WTC11 (cell line): ENCODE measurements at regions not wholly inside any gene's neighbourhood (a gene's known extent, or its start where the extent isn't known, plus 50 kb on each side); places are given as distances from the start of the nearest gene placed in this dataset.

Experiments
- ATAC-seq: fragments of 200-7000 bp; cut with Tn5 transposase; 2 replicates; pipeline ENCODE4 v1.10.0; 2021; ENCODE audit warnings: mild to moderate bottlenecking, moderate library complexity
- CTCF ChIA-PET: fragments of 300-600 bp; sonication (Branson Sonifier 250); formaldehyde crosslinking; loops from one replicate; lab custom pipeline; 2021; ENCODE audit warnings: antibody characterized with exemption; lab: Charles Lee
- POLR2A ChIA-PET: fragments of 350-600 bp; sonication (Branson Sonifier 250); formaldehyde crosslinking; loops from one replicate; lab custom pipeline; 2021; ENCODE audit warnings: antibody characterized with exemption; lab: Charles Lee
- DNase-seq: peaks from one replicate; pipeline ENCODE4 v3.0.0; 2021; ENCODE audit warnings: low spot score
- H3K27ac Mint-ChIP-seq: 2 replicates; pipeline ENCODE4 v1.8.0; 2021; ENCODE audit warnings: mixed read lengths
- H3K27me3 Mint-ChIP-seq: 2 replicates; pipeline ENCODE4 v1.8.0; 2021; ENCODE audit warnings: low read depth, mild to moderate bottlenecking, moderate library complexity, mixed read lengths
- H3K36me3 Mint-ChIP-seq: 2 replicates; pipeline ENCODE4 v1.8.0; 2021; ENCODE audit warnings: mixed read lengths
- H3K4me1 Mint-ChIP-seq: 2 replicates; pipeline ENCODE4 v1.8.0; 2022; ENCODE audit warnings: mixed read lengths
- H3K4me3 Mint-ChIP-seq: 2 replicates; pipeline ENCODE4 v1.8.0; 2021; ENCODE audit warnings: mild to moderate bottlenecking, moderate library complexity, mixed read lengths
- H3K9me3 Mint-ChIP-seq: 2 replicates; pipeline ENCODE4 v1.8.0; 2021; ENCODE audit warnings: mixed read lengths
- CBFB ChIP-seq: sonication (generic); formaldehyde crosslinking; IDR thresholded peaks from 2 replicates; pipeline ENCODE4 v1.8.1; 2022; ENCODE audit warnings: mild to moderate bottlenecking, low read depth, missing genetic modification reagents
- CDX4 ChIP-seq: fragments of 250-450 bp; sonication (Bioruptor Pico); IDR thresholded peaks from 2 replicates; pipeline ENCODE4 v1.9.0; 2021; ENCODE audit warnings: moderate library complexity, mild to moderate bottlenecking, inconsistent platforms, borderline replicate concordance
- E2F1 ChIP-seq: sonication (generic); formaldehyde crosslinking; IDR thresholded peaks from 2 replicates; pipeline ENCODE4 v1.8.0; 2022; ENCODE audit warnings: mild to moderate bottlenecking, missing genetic modification reagents
- HMGXB4 ChIP-seq: sonication (generic); formaldehyde crosslinking; IDR thresholded peaks from 2 replicates; pipeline ENCODE4 v1.8.1; 2023; ENCODE audit warnings: mild to moderate bottlenecking, moderate library complexity, missing genetic modification reagents
- IRF2 ChIP-seq: sonication (generic); formaldehyde crosslinking; IDR thresholded peaks from 2 replicates; pipeline ENCODE4 v1.8.0; 2022; ENCODE audit warnings: low read depth, missing genetic modification reagents, borderline replicate concordance
- JAZF1 ChIP-seq: fragments of 250-450 bp; sonication (Bioruptor Pico); IDR thresholded peaks from 2 replicates; pipeline ENCODE4 v1.9.0; 2021; ENCODE audit warnings: moderate library complexity, mild to moderate bottlenecking, inconsistent platforms
- NR2C2 ChIP-seq: sonication (generic); formaldehyde crosslinking; IDR thresholded peaks from 2 replicates; pipeline ENCODE4 v1.8.0; 2022; ENCODE audit warnings: mild to moderate bottlenecking, missing genetic modification reagents
- RELA ChIP-seq: sonication (generic); formaldehyde crosslinking; IDR thresholded peaks from 2 replicates; pipeline ENCODE4 v1.8.1; 2022; ENCODE audit warnings: missing genetic modification reagents, mild to moderate bottlenecking, borderline replicate concordance
- SP1 ChIP-seq: sonication (generic); formaldehyde crosslinking; conservative IDR thresholded peaks from 2 replicates; pipeline ENCODE4 v1.8.1; 2022; ENCODE audit warnings: missing genetic modification reagents
- USF1 ChIP-seq: sonication (generic); formaldehyde crosslinking; IDR thresholded peaks from 2 replicates; pipeline ENCODE4 v1.8.0; 2022; ENCODE audit warnings: mild to moderate bottlenecking, missing genetic modification reagents
- ZBTB43 ChIP-seq: sonication (generic); formaldehyde crosslinking; IDR thresholded peaks from 2 replicates; pipeline ENCODE4 v1.8.1; 2023; ENCODE audit warnings: mild to moderate bottlenecking, missing genetic modification reagents
- ZNF219 ChIP-seq: sonication (generic); formaldehyde crosslinking; IDR thresholded peaks from 2 replicates; pipeline ENCODE4 v1.8.0; 2023; ENCODE audit warnings: missing genetic modification reagents, mild to moderate bottlenecking, borderline replicate concordance
- ZNF396 ChIP-seq: fragments of 250-450 bp; sonication (Bioruptor Pico); IDR thresholded peaks from 2 replicates; pipeline ENCODE4 v1.8.0; 2021; ENCODE audit warnings: mild to moderate bottlenecking, moderate library complexity, borderline replicate concordance
- ZNF425 ChIP-seq: fragments of 250-450 bp; sonication (Bioruptor Pico); conservative IDR thresholded peaks from 2 replicates; pipeline ENCODE4 v1.9.0; 2021; ENCODE audit warnings: mild to moderate bottlenecking

- no peak for TF ChIP-seq ZNF425 (CRISPR knock-in tag)
- no peak for TF ChIP-seq SP1 (CRISPR knock-in tag)
- no peak for TF ChIP-seq ZNF396 (CRISPR knock-in tag)
- no peak for TF ChIP-seq USF1 (CRISPR knock-in tag)
- TF ChIP-seq CDX4 (CRISPR knock-in tag) = no peak
- TF ChIP-seq CBFB (CRISPR knock-in tag) = no peak
- no peak for TF ChIP-seq IRF2 (CRISPR knock-in tag)
- no peak for TF ChIP-seq HMGXB4 (CRISPR knock-in tag)
Observed at GRCh38 chr20:40892642-40893041, 136.0 kb upstream of the TOP1 start (continued).

- Mint-ChIP-seq H3K27ac (no peak overlapping the region), H3K4me3 (no peak overlapping the region), H3K27me3 (peaks cover 5% of the 10 kb centered on the region; the same call in 1 of the 2 replicates)
- DNase-seq = no peak
- TF ChIP-seq ZNF219 (CRISPR knock-in tag) (no peak), JAZF1 (no peak), RELA (CRISPR knock-in tag) (no peak), ZBTB43 (no peak), E2F1 (CRISPR knock-in tag) (no peak), CDX4 (CRISPR knock-in tag) (no peak), NR2C2 (CRISPR knock-in tag) (no peak)
- TF ChIP-seq, all 79 proteins: peak for 0
- no peak for ATAC-seq
- POLR2A ChIA-PET = no interaction called here
- Mint-ChIP-seq H3K36me3 (no peaks in the 10 kb centered on the region), H3K9me3 (no peaks in the 10 kb centered on the region), H3K4me1 (no peaks in the 10 kb centered on the region)
- CTCF ChIA-PET = interaction anchor here (1.3 kb wide), 1 partner anchor 52 kb away, joined by 3 read pairs; no protein-coding TSS in a partner anchor
Observed at GRCh38 chr20:40893610-40894236, 134.9 kb upstream of the TOP1 start.
